H1 (cell line): ENCODE measurements at regions not wholly inside any gene's neighbourhood (a gene's known extent, or its start where the extent isn't known, plus 50 kb on each side); places are given as distances from the start of the nearest gene placed in this dataset.

Experiments
- CHD7 ChIP-seq: fragments of 300-600 bp; sonication (generic); IDR thresholded peaks from 2 replicates; pipeline ENCODE4 v1.7.1; 2012; ENCODE audit warnings: low read length, moderate library complexity, mild to moderate bottlenecking, inconsistent platforms; ENCODE audit not compliant: insufficient replicate concordance
- CREB1 ChIP-seq: IDR thresholded peaks from 2 replicates; pipeline ENCODE4 v1.6.1; 2012; ENCODE audit warnings: inconsistent platforms
- E2F6 ChIP-seq: IDR thresholded peaks from 2 replicates; pipeline ENCODE4 v1.6.1; 2012; ENCODE audit warnings: inconsistent platforms
- PHF8 ChIP-seq: fragments of 200-600 bp; sonication (generic); conservative IDR thresholded peaks from 2 replicates; pipeline ENCODE4 v1.7.1; 2012; ENCODE audit warnings: low read depth, mild to moderate bottlenecking, inconsistent platforms, low read length, moderate library complexity
- SIX5 ChIP-seq: IDR thresholded peaks from 2 replicates; pipeline ENCODE4 v1.6.1; 2011; ENCODE audit warnings: mild to moderate bottlenecking, low read depth, low read length
- TAF7 ChIP-seq: optimal IDR thresholded peaks from 2 replicates; pipeline ENCODE3; 2011; ENCODE audit warnings: low read depth, mild to moderate bottlenecking, inconsistent platforms, low read length, moderate library complexity, borderline replicate concordance

GRCh38 chr12:89939522-89940215, 231.0 kb upstream of the ATP2B1 start (continued):
- TF ChIP-seq CHD7 (no peak), TAF7 (no peak), E2F6 (no peak), PHF8 (no peak), CREB1 (no peak), SIX5 (no peak)
- TF ChIP-seq, all 59 proteins: peak for 0
